HG03571 (cell line): ENCODE measurements at regions not wholly inside any gene's neighbourhood (a gene's known extent, or its start where the extent isn't known, plus 50 kb on each side); places are given as distances from the start of the nearest gene placed in this dataset.
"Not testable (repeated sequence)": the region's sequence is repeated elsewhere in the genome, so short reads cannot be mapped to it uniquely, and the experiment has no call there.

Source experiments
- ATAC-seq: cut with Tn5 transposase; IDR thresholded peaks from one replicate; pipeline ENCODE4 v1.9.1; 2021; ENCODE audit not compliant: unreplicated experiment

DNA sequence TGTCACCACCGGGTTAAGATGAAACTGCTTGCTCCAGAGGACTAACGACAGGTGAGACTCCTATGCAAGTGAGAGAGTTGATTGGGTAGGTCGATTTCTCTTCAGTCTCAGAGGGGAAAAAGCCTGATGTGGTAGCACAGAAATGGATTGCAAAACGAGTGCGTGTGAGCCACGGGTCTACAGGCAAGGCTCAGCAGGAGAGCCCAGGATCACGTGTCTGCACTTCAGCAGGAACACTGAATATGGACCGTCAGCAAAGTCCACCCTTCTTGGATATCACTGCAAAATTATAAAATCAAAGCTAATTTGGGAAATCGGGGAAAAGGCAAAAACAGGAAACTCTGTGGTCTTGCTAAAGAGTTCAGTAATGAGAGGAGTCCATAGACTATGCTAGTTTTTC, 107.7 kb upstream of the ZNF648 start:
- ATAC-seq, result no peak

DNA sequence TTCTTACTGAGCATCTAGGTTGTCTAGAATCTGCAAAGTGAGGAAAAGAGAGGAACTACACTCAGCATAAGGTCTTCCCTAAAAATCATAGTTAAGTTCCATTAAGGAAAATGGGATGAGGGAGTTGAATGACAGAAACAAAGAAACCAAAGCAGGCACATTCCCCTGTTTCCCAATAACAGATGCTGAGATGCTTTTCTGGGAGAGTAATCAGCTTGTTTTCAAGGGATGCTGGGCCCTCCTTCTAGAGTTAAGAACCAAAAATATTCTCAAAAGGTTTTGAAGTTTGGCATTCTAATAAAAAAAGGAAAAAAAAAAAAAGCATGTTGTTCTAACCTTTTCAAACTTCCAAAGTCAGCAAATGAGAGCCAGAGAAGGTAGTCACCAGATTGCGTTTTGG, 105.2 kb upstream of the ZNF648 start:
- ATAC-seq, result no peak

DNA sequence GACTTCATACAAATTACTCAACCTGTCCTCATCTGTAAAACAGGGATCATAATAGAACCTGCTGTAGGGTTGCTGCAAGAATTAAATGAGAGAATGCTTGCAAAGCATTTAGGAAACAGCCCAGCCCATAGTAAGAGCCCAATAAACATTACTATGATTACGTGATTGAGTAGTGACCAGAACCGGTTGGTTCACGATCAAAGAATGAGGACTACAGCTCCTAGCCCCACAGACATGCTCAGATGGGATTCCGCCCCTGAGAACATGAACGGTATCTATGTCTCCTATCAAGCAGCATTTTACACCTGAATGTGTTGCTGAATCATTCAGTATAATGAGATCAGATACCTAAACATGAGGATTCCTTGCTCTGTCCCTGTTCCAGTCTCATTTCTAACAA, 104.8 kb upstream of the ZNF648 start:
- ATAC-seq, result no peak

DNA sequence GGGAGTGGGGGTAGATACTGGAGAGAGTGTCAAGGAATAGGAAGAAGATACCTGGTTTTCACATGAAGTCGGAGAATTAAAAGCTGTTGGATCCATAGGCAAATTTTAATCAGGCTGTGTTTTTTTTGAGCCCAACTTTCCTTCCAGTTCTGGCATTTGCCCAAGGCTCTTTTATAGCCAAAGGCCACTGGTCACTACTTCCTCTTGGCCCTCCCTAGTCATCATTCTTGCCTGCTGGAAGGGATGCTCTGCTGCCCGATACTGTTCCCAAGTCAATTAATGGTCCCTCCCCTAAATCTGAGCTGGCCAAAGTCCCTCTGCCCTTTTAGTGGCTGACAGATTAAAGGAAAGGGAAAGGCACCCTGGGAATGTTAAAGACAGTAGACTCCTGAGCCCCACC, 102.8 kb upstream of the ZNF648 start:
- no peak for ATAC-seq

DNA sequence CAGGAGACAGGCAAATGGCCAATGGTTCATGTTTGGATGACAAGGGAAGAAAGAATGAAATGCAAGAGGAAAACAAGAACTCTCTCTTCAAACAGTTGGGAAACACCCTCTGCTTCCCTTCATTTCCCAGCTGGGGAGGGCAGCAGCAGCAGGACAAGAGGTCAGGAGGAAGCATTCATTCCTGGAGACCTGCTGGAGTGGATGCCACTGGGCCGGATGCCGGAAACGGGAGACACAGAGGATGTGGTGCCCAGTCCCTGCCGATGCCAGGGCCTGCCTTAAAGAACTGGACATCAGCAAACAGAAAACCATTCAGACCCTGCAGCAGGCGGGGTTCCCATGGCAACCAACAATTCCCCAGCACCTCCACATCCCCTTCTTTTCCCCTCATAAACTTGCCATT, 102.3 kb upstream of the ZNF648 start:
- no peak for ATAC-seq

DNA sequence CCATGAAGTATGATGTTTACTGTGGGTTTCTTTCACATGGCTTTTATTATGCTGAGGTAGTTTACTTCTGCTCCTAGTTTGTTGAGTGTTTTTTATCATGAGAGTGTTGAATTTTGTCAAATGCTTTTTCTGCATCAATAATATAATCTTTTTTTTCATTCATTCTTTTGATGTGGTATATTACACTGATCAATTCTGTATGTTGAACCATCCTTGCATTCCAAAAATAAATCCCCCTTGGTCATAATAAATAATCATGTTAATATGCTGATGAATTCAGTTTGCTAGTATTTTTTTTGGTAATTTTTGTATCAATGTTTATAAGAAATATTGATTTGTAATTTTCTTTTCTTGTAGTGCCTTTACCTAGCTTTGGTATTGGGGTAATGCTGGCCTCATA, 97.9 kb upstream of the ZNF648 start:
- no peak for ATAC-seq

DNA sequence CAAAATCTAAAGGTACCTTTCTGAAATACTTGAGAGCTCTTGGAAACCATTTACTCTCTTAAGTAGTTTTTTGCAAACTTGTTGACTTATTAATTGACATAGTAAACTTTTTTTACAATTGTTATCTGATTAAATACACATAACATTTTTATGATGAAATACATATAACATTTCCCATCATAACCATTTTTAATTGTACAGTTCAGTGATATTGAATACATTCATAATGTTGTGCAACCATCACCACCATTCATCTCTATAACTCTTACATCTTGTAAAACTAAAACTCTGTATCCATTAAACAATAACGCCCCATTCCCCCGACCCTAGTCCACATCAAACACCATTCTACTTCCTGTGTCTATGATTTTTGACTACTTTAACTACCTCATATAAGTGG, 95.7 kb upstream of the ZNF648 start:
- ATAC-seq, result no peak

DNA sequence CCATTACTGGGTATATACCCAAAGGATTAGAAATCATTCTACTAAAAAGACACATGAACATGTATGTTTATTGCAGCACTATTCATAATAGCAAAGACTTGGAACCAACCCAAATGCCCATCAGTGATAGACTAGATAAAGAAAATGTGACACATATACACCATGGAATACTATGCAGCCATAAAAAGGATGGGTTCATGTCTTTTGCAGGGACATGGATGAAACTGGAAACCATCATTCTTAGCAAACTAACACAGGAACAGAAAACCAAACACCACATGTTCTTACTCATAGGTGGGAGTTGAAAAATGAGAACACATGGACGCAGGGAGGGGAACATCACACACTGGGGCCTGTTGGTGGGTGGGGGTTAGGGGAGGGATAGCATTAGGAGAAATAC, 92.9 kb upstream of the ZNF648 start:
- not testable (repeated sequence) for ATAC-seq

DNA sequence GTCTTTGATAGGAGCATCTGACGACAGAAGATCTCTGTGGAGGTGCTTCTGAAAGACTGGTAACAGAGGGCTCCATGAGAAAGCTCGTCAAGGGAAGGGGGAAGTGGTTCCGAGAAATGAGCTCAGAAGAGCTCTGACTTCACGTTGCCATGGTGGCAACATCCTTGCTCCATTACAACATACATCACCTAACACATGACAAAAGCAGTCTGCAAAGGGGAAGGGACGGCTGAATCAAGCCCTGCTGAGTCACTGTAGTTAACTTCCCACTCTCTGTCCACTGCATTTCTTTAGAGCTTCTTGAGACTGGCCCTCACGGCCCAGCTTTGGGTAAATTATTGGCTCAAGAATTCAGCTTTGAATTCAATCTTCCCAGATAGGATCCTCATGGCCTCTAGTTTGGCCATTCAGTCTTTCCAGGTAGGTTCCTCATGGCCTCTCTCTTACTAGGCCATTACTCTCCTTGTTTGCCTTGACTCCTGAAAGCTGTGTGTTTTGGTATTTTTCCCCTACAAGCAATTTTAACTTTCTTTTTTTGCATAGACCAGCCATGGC, 88.0 kb upstream of the ZNF648 start:
- no peak for ATAC-seq

DNA sequence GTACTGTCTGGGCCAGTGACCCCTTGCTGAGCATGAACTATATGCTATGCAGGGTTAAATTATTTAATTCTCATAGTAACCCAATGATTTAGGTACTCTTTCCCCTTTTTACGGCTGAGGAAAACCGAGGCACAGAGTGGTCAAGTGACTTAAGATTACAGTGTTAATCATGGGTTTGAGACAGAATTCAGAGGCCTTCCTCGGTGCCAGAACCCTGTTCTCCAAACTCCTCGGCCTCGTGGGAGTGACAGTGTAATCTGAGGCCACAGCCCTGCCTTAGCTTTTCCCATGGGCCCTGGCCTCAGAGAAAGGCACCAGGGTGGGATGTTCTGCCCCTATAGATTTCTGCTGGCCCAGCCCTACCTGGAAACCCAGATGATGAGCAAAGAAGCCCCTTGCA, 86.4 kb upstream of the ZNF648 start:
- no peak for ATAC-seq

DNA sequence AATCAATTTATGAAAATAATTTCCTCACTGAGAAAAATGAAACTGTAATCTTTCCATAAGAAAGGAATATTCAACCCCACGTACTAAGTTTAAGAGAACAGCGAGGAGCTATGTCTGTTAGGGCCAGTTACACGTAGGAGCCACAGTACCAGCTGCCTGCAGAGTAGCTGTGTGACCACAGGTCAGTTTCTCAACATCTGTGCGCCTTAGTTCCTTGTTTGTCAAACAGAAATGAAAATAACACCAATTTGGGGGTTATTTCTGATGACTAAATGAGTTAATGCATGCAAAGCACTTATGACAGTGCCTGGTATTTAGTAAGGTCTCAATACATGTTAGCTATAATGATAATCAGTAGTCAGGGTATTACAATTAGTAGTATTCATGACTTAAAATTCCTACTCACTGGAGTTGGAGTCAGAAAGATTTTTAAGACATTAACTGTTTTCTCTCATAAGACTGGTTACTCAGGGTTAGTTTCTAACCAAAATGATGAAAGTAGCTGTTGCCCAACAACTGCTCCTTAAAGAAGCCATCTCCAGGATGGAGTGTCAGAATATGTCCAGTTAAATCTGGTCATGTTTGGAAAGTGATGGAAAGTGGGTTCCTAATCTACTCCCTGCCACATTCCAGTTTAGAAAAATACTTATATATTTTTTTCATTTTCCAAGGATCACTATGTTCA, 85.8 kb upstream of the ZNF648 start:
- ATAC-seq, result peak; percentile 64

DNA sequence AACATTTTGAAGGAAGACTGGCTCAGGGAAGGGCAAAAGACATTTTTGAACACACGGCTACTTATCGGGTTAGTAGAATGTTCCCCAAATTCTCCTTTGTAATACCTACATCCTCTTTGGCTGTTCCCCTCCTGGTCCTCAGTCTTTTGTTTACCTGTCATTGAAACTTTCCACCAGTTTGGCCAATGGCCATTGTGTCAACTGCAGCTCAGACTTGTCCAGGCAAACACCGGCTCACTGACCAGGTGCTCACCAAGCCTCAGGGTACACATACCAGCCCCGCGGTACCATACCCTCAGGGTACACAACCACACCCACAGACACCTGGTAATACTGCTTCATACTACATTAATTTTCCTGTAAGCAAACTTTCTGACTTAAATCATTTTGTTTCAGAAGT, 84.8 kb upstream of the ZNF648 start:
- no peak for ATAC-seq

DNA sequence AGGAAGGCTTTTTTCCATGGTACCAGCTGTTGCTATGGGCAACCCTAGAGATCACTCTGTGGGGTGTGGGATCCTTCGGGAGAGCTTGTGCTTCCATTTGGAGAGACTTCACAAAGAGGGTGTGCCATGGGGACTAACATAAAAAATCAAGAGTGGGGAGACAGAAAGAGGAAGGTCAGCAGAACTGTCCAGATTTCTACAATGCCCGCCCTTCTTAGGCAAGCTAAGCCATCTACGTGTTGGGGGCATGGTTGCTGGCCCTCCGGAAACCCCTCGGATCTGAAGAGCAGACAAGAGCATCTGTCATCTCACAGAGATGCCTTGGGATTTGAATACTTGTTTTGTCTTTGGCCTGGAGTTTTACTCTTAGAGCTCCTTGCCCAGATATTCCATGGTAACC, 83.9 kb upstream of the ZNF648 start:
- ATAC-seq, result no peak

DNA sequence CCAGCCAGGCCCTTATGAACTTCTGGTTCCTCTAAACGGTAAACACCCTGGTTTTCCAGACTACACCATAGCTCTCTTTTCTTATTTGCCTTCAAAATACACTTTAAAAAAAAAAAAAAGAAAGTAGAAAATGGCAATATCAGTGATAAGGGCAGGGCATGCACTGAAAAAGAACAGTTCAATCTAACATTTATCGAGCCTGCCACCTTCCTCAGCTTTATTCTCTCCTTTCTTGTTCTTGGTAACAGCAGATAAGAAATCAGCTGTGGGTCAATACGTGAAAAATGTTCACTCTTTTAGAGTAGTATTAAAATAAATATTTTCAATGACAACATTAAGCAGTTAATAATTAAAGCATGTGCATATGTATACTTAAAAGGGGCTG, 83.1 kb upstream of the ZNF648 start:
- ATAC-seq, result no peak

DNA sequence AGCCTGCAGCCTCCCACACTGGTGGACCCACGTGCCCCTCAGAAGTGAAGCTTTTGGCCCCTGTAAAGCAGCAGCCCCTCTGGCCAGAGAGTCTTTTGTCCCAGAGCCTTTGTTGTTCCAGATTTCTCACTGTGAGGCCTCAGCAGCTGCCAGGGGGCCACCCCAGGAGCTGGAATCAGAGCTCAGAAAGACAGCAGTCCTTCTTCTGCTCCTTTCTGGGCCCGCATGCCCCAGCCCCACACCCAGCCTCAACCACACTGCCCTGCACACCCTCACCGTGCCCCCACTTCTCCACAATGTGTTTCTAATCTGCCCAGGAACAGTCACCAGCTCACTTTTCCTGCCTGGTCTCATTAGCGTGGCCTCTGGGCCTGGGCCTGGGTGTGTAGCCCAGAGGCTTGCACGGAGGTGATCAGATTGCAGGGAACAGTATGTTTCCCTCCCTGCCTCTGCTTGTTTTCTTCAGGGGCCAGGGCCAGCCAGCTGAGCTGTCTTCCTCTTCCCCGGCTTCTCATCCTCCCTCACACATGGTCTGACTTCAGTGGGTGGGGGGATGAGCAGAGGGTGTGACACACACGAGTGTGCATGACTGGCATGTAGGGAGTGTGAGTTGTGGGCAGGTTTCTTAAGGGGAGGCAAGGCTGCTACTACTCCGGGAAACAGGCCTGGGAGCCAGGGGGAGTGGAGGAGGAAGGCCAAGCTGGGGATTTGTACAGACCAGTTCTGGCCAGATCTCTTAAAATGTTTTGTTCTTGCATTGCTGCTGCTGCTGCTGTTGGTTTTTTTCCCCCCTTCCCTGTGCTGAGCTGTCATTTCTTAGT, 82.5 kb upstream of the ZNF648 start:
- no peak for ATAC-seq

DNA sequence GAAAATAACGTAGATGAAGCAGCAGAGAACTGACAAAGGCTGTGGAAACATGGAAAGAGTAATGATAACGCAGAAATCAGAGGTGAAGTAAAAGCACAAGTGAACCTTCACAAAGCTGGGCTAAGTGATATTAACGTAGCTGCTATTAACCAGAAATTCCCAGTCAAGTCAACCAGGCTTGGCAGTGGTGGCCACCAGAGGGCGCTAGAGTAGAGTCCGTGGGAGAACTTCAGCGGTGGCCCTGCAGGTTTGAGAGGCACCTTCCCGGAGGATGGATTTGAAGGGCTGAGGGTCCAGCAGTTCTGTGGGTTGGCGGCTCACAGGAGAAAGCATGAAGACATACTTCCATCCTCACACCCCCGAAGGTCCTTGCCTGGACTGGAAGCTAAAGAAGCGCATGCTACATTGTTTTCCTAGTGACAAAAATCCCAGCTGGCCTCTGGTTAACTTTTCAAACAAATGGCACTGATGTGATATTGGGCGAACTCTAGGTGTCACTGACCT, 81.7 kb upstream of the ZNF648 start:
- no peak for ATAC-seq

DNA sequence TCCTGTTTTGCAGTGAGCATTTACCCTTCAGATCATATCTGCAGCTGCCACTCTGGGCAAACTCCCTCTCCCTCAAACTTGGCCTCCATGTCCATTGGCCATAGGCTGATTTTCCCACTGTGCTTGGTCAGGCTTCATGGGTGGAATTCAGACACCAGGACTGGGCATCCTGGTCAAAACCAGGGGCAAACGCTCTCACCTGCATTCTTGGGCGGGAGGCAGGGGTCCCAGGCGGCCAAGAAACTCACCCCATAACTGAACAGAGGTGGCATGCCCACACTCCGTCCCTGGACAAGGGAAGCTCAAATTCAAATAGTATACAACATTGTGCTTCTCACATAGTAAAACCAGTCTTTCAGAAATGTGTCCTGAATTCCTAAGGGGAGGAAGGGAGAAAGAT, 81.1 kb upstream of the ZNF648 start:
- ATAC-seq, result no peak

DNA sequence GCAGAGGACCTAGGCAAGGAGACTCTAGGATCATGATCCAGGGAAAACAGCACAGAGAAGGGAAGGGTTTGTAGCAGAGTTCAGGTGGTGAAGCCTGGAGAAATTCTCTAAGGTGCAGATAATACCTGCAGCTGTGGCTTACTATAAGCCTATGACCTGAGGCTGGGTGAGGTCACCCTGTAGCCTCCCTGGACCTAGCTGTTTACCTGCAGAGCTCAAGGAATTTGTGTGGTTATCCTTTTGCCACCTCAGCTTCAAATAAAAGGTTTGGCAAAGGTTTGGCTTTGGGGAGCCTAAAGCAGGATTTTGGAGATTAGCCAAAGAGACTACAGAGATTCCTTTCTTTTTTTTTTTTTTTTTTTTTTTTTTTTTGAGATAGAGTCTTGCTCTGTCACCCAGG, 79.5 kb upstream of the ZNF648 start:
- ATAC-seq, result no peak

DNA sequence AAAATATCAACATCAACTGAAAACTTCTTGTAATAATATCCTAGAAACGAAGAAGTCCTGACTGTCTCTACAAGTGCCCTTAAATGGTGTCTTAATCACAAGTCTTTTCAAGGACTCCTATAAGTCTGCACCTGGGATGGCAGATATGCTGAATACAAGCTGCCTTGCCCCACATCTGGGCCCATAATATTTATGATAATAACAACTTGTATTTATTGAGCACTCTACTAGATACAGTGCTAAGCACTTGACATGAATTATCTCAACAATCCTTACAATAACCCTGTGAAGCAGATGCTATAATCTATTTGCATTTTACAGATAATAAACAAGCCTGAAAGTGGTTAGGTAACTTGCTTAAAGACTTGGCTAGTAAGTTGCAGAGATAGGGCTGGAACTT, 78.0 kb upstream of the ZNF648 start:
- no peak for ATAC-seq

DNA sequence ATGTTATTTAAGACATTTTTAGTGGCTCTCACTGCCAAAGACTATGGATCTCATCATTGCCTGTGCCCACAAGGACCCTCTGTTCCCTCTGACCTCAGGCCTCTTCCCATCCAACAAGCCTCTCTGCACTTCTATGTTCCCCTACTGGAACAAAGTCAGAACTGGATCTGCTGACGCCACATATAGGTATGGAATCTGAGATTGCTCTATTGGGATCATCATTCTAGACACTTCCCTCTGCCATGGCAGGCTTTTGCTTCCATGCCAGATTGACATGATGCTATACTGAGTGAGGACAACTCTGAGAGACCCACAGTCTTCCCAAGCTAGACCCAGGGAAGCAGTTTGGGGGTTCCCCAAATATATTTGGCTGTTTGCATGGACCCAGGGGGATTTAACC, 76.0 kb upstream of the ZNF648 start:
- no peak for ATAC-seq

DNA sequence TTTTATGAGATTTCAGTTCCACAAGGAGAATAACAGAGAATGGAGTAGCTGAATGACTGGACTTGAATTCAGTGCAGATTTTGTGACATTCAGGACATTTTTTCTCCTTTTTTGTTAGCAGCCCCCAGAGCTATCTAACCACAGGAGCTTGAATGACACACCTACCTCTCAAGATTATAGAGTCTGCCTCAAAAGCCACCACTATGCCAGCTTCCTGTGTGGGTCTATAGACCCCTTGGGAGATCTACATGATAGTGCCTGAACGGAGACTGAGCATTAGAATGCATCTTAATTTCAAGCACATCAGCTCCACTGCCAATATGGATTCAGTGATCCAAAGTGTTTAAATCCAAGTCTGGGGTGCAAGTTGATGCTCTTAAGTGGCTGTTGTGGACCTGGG, 74.4 kb upstream of the ZNF648 start:
- ATAC-seq, result no peak

DNA sequence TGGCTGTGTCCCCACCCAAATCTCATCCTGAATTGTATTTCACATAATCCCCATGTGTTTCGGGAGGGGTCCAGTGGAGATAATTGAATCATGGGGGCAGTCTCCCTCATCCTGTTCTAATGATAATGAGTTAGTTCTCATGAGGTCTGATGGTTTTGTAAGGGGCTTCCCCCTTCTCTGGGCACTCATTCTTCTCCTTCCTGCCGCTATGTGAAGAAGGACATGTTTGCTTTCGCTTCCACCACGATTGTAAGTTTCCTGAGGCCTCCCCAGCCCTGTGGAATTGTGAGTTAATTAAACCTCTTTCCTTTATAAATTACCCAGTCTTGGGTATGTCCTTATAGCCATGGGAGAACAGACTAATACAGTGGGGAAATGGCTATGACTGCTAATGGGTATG, 72.7 kb upstream of the ZNF648 start:
- ATAC-seq, result no peak
